SU-DHL-6 (cell line): ENCODE measurements at regions not wholly inside any gene's neighbourhood (a gene's known extent, or its start where the extent isn't known, plus 50 kb on each side); places are given as distances from the start of the nearest gene placed in this dataset.

Experiments used
- H2AFZ ChIP-seq: fragments of 200-600 bp; sonication (generic); 2 replicates; pipeline ENCODE4 v1.6.1; 2014; ENCODE audit warnings: low read depth, mild to moderate bottlenecking, moderate library complexity, mixed read lengths, antibody characterized with exemption, low read length; ENCODE audit not compliant: severe bottlenecking
- H3F3A ChIP-seq: fragments of 200-600 bp; shearing (Covaris generic); 2 replicates; pipeline ENCODE4 v1.6.0; 2016; ENCODE audit warnings: antibody characterized with exemption, mild to moderate bottlenecking; ENCODE audit not compliant: insufficient read depth
- H3K27ac ChIP-seq: fragments of 200-600 bp; sonication (generic); 2 replicates; pipeline ENCODE4 v1.5.1; 2016; ENCODE audit warnings: low read depth, mild to moderate bottlenecking, low read length, moderate library complexity, mixed read lengths
- H3K27me3 ChIP-seq: fragments of 200-600 bp; sonication (generic), shearing (Covaris generic); 2 replicates; pipeline ENCODE4 v1.6.0; 2014; ENCODE audit warnings: mild to moderate bottlenecking, low read length
- H3K36me3 ChIP-seq: fragments of 200-600 bp; sonication (generic); 2 replicates; pipeline ENCODE4 v1.6.1; 2014; ENCODE audit warnings: mild to moderate bottlenecking, low read length, mixed read lengths
- H3K4me2 ChIP-seq: fragments of 300-600, 200-600 bp; shearing (Covaris generic), sonication (generic); 2 replicates; pipeline ENCODE4 v1.6.0; 2014; ENCODE audit warnings: low read length, low read depth, mild to moderate bottlenecking; ENCODE audit not compliant: poor library complexity, severe bottlenecking
- H3K4me3 ChIP-seq: fragments of 200-600 bp; sonication (generic); 2 replicates; pipeline ENCODE4 v1.5.1; 2014; ENCODE audit warnings: antibody characterized with exemption, low read length, mild to moderate bottlenecking, mixed read lengths; ENCODE audit not compliant: insufficient read depth, poor library complexity, severe bottlenecking
- H3K79me2 ChIP-seq: fragments of 200-600 bp; sonication (generic); 2 replicates; pipeline ENCODE4 v1.6.1; 2014; ENCODE audit warnings: mild to moderate bottlenecking, low read length, moderate library complexity; ENCODE audit not compliant: insufficient read depth
- H3K9ac ChIP-seq: fragments of 200-600 bp; sonication (generic); 2 replicates; pipeline ENCODE4 v1.7.0; 2014; ENCODE audit warnings: mild to moderate bottlenecking, low read length
- H3K9me2 ChIP-seq: fragments of 200-600 bp; sonication (generic); replicated peaks from 2 replicates; pipeline ENCODE4 v1.6.1; 2014; ENCODE audit warnings: low read length; ENCODE audit not compliant: insufficient read depth
- H3K9me3 ChIP-seq: fragments of 200-600 bp; sonication (generic); 2 replicates; pipeline ENCODE4 v1.6.1; 2014; ENCODE audit warnings: low read length, mixed read lengths; ENCODE audit not compliant: insufficient read depth
- H4K20me1 ChIP-seq: fragments of 200-600 bp; sonication (generic); 2 replicates; pipeline ENCODE4 v1.6.1; 2014; ENCODE audit warnings: low read depth, mild to moderate bottlenecking, antibody characterized with exemption, low read length, moderate library complexity, mixed read lengths
- EZH2phosphoT487 ChIP-seq: fragments of 200-600 bp; sonication (generic), shearing (Covaris generic); conservative IDR thresholded peaks from 2 replicates; pipeline ENCODE4 v1.6.1; 2018; ENCODE audit warnings: mild to moderate bottlenecking, antibody characterized with exemption, low read length, moderate library complexity, mixed read lengths
- TF ChIP-seq, protein P1 (sequence below): fragments of 200-600 bp; sonication (generic); IDR thresholded peaks from one replicate; pipeline ENCODE4 v1.5.1; 2017; ENCODE audit warnings: antibody characterized with exemption, mild to moderate bottlenecking, low read length, moderate library complexity; ENCODE audit not compliant: insufficient read depth, poor library complexity, severe bottlenecking

DNA sequence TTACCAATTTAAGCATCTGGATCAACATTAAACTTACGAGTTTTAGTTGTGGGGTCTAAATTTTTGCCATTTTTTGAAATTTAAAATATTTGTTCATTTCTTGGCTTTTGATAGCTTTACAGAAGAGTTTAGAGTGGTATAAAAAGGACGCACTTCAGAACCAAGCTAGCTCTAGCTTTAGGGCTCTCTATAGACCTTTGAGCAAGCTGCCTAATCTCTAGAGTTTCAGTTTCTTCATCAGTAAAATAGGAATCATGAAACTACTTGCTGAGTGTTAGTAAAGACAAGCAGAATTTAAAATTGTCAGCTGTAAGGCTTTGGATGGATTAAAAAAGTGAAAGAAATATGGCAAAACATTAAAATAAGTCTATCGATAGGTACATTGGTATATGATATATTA is 266.5 kb downstream of the IPMK start:
- H3K36me3 ChIP-seq = no peaks in the 10 kb centered on the region
- H3K27me3 ChIP-seq = no peaks in the 10 kb centered on the region
- no peaks in the 10 kb centered on the region for H3K9me2 ChIP-seq
- TF ChIP-seq, protein P1, sequence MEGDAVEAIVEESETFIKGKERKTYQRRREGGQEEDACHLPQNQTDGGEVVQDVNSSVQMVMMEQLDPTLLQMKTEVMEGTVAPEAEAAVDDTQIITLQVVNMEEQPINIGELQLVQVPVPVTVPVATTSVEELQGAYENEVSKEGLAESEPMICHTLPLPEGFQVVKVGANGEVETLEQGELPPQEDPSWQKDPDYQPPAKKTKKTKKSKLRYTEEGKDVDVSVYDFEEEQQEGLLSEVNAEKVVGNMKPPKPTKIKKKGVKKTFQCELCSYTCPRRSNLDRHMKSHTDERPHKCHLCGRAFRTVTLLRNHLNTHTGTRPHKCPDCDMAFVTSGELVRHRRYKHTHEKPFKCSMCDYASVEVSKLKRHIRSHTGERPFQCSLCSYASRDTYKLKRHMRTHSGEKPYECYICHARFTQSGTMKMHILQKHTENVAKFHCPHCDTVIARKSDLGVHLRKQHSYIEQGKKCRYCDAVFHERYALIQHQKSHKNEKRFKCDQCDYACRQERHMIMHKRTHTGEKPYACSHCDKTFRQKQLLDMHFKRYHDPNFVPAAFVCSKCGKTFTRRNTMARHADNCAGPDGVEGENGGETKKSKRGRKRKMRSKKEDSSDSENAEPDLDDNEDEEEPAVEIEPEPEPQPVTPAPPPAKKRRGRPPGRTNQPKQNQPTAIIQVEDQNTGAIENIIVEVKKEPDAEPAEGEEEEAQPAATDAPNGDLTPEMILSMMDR = no peak
- no peak for TF ChIP-seq EZH2phosphoT487
- no peaks in the 10 kb centered on the region for H4K20me1 ChIP-seq
- H3K9ac ChIP-seq = no peak overlapping the region
- H3K27ac ChIP-seq = no peak overlapping the region
- H3K4me3 ChIP-seq = no peak overlapping the region
- H3K79me2 ChIP-seq = no peaks in the 10 kb centered on the region
- H2AFZ ChIP-seq = no peak overlapping the region
- H3K9me3 ChIP-seq = no peaks in the 10 kb centered on the region
- no peak overlapping the region for H3K4me2 ChIP-seq
- no peaks in the 10 kb centered on the region for H3F3A ChIP-seq

- H3K79me2 ChIP-seq = no peaks in the 10 kb centered on the region
- H3K4me3 ChIP-seq = no peak overlapping the region
- H3F3A ChIP-seq = no peaks in the 10 kb centered on the region
- H3K27me3 ChIP-seq = no peaks in the 10 kb centered on the region
- H3K9me2 ChIP-seq = no peaks in the 10 kb centered on the region
- TF ChIP-seq EZH2phosphoT487 = no peak
- TF ChIP-seq, protein P1 = no peak
- H2AFZ ChIP-seq = no peak overlapping the region
- H3K36me3 ChIP-seq = no peaks in the 10 kb centered on the region
- H3K9ac ChIP-seq = no peak overlapping the region
- H3K4me2 ChIP-seq = no peak overlapping the region
- no peak overlapping the region for H3K27ac ChIP-seq
- no peaks in the 10 kb centered on the region for H4K20me1 ChIP-seq
- H3K9me3 ChIP-seq = no peaks in the 10 kb centered on the region
Measured at GRCh38 chr10:57996536-57996935, 271.2 kb downstream of the IPMK start.

DNA sequence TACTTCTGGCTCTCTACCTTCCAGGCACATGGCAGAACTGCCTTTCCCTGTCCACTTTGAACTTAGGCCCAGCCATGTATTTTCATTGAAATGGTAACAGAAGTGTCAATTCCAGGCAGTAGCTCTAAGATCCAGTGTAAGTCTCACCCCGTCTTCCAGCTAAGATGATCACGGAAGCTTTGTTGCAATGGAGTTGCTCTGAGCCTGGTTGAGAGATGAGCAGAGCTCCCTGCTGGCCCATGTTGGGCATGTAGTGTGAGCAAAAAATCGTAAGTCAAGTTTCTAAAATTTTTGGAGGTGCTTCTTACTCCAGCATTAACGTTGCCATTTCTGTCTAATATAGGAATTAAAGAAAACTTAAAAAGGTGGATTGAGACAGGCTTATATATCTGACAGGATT is 274.4 kb downstream of the IPMK start:
- Histone ChIP-seq H3K27ac (no peak overlapping the region), H3F3A (no peaks in the 10 kb centered on the region), H3K79me2 (no peaks in the 10 kb centered on the region), H2AFZ (no peak overlapping the region), H3K4me2 (no peak overlapping the region), H3K4me3 (no peak overlapping the region), H4K20me1 (no peaks in the 10 kb centered on the region), H3K9me2 (no peaks in the 10 kb centered on the region), H3K9me3 (no peaks in the 10 kb centered on the region), H3K27me3 (no peaks in the 10 kb centered on the region), H3K9ac (no peak overlapping the region), H3K36me3 (no peaks in the 10 kb centered on the region)
- TF ChIP-seq, protein P1 = no peak
- TF ChIP-seq EZH2phosphoT487 = no peak
